NCI-H345 treated with DMSO at 0.1 percent for 48 hours (cell line): ENCODE measurements at regions not wholly inside any gene's neighbourhood (a gene's known extent, or its start where the extent isn't known, plus 50 kb on each side); places are given as distances from the start of the nearest gene placed in this dataset.
A peak's percentile ranks its signal among the peaks of the same experiment; 100 is the strongest.

Source experiments
- DNase-seq: peaks from one replicate; lab custom pipeline; 2025; ENCODE audit not compliant: unreplicated experiment; lab: John Stamatoyannopoulos, UW

DNA sequence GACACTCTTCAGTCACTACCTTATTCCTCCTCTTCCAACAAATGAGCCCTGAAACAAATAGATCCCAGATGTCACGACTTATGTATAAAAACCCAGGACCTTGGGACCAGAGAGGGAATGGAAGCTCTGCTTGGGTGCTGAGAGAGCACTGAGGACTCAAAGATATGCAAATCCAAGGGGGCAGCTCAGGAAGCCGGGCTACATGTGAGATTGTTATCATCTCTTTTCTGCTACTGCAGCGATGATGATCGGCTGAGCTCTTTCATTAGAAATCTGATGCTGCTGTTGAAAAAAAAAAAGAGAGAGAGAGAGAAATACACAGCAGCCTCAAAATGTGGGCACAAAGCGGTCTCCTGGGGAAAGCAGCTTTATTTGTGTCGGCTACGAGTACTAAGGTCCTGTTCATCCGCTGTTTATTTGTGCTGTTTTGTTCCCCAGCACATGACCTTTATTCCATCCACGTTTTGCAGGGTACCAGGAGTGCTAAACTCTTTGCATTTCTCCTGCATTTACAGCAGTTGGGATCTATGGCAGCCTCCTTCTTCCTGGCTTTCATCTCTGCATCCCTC, 120.2 kb downstream of the TRIM29 start:
- DNase-seq: no peak

DNA sequence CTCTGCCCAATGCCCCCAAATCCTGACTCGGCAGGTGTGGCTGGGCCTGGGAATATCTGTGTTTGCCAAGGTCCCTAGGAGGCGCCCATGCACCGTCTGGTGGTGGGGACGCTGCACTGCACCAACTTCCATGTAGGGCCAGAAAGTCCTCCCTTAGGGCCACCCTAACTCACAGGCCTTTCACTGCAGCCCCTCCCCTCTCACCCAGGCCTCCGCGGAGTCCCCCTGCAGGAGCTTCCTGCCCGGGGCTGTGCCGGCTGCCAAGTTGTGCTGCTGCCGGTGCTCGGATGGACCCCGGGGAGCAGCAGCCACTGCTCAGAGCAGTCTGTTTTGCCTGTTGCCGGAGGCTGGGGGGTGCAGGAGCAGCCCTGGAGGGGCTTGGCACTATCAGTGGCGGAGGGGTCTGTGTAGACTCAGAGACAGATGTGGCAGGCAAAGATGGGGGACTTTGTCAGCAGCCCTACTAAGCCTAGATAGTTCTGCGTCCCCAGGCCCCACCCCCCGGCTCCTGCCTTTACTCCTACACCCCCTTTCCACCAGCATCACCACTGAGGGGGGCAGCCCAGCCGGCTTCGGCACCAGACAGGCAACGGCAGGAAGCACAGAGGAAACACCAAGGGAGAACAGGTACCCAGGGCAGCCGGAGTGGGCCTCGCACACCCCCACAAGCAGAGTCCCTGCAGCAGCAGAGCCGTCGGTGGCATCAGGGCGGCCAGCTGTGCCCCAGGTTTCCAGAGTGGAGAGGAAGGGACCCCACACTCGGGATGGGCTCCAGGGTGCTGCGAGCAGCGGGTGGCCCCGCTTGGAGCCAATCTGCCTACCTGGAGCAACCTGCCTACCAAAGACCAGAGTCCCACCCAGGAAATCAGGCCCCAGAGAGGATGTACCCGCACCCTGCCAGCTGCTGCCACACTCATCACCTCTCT, 124.3 kb downstream of the TRIM29 start:
- DNase-seq: no peak

DNA sequence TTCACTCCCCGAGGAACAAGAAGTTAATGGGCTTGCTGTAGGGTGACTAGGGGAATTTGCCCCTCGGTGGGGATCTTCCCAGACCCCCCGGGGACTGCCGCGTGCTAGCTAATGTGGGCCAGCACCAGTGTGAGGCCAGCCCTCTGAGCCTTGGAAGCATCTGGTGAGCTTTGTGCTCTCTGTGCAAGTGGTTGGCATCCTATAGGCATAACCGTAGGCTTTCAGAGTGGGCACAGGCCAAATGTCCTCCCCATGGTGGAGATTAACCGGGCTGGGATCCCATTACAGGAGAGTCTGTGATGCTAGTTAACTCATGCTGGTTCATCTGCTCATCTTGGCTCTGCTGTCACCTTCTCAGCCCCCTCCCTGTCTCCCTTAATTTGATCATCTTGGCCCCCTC, 125.7 kb downstream of the TRIM29 start:
- no peak for DNase-seq

DNA sequence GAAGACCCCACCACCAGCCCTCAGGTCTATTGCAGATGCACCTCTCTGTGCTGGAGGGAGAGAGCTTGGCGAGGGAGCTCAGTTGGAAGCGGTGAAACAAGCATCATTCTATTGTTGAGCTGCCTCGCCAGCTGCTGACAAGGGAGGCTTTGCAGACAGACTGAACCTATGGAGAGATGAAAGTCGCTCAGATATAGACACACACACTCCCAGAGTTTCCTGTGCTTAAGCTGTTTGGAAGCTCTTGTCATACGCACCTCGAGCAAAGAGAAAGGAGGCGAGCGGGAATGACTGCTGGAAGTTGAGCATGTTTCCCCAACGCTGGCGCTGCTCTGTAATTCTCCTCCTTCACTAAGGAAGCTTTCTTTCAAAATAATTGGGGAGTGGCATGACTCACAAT, 126.1 kb downstream of the TRIM29 start:
- DNase-seq: no peak

DNA sequence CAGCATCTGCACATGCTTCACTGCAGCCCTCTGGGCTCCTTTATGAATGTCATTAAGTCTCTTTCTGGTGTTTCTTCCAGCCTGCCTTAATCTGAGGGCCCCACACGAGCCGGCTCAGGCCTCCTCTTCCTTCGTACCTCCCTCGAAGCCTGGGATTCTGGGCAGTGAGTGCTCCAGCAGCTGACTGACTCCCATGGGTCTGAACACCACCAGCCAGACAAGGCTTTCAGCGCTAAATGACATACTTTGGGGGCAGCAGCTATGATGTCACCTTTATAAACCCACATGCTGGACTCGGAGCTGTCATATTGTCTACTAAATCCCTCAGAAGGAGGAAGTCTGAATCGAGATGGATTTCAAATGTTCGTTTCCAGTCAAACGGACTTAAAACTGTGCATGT, 127.1 kb downstream of the TRIM29 start:
- no peak for DNase-seq

DNA sequence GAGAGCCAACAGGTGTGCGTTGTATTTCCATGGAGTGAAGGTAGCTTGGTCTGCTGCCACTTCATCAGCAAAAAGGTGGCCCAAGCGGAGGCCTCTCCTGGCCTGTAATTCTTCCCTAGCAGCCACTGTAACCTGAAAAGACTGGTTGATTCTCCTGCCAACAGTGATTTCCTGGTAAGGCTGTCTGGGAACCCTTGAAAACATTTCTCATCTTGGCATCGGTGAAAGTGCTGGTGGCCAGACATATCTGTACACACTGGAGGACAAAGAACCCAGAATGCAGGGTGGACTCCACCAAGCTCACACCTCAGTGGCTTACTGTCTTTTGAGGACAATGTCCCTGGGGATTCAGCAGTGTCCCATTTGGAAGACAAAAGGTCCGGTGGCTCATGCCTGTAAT, 128.0 kb downstream of the TRIM29 start:
- no peak for DNase-seq

DNA sequence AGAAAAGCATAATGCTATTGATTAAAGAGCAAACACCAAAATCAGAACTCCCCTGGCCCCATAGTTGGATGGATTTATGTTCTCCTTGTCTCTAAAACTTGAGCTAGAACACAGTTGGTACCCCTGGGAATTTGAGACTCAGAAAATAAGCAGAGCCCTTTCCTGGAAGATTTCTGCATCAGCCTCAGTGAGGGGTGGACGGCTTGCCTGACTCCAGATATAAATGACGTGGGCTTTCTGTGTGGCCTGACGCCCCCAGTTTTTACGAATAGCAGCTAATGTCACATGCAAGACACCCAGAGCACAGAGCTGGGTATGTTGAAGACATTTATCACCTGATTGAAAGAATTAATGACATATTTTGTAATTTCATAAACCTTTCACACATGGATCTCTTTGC, 130.8 kb downstream of the TRIM29 start:
- DNase-seq: no peak

DNA sequence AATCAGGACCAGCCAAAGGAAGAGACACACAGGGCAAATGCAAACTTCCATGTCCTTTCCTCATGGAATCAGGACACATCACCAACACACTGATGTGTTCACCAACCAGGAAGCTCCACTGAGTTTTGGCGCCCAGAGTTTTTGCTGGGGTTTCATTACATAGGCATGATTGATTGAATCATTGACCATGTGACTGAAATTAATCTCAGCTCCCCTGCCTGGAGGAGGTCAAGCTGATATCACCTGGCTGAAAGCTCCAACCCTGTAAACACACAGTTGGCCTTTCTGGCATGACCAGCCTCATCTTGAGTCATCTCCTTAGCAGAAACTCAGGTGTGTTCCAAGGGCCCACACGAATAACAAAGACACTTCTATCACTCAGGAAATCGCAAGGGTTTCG, 133.2 kb downstream of the TRIM29 start:
- no peak for DNase-seq

DNA sequence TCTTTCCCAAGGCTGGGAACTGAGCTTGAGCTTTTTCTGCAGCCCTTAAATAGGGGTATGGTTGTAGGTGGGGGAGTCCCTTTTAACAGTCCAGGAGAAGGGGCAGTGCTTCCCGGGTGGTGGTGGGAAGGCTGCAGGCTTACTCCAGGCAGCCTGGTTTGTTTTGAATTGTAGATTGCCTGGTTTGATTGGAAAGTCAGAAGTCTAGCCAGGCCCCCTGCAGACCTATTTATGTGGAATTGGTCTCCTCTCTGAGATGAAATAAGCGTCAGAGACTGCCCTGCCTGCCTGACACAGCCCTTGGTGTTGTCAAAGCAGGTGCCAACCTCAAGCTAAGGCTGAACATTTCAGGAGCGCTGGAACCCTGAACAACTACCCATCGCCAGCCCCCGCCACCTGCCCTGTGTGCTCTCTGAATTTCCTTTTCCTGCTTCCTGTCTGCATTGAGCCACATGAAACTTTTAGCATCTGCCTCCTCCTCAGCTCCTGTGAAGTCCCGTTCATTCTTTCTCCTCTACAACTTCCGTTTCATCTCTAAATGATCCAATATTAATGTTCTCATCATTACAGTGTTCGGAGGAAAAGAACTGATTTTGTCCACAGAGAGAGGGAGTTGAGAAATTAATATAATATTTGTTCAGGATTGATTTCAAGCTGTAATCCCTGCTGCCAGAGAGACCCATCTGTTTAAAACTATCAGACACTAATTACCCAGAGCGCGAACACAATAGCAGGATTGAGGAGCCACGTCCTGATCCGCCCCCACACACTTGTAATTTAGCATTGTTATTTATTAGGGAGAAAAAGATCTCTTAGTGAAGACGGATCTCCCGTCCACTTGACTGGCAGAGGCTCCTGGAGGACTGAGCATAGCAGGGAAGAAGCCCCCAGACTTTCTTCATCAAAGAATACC, 136.5 kb downstream of the TRIM29 start:
- DNase-seq: no peak

DNA sequence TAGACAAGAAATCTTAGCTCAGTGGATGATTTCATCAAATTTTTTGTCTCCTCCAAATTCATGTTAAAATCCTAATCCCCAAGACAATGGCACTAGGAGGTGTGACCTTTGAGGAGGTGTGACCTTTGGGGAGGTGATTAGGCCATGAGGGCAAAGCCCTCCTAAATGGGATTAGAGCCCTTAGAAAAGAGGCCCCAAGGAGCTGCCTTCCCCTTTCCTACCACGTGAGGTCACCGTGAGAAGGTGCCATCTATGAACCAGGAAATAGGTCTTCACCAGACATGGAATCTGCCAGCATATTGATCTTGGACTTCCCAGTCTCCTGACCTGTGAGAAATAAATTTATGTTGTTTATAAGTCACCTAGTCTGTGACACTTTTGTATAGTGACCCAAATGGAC, 138.7 kb downstream of the TRIM29 start:
- DNase-seq: no peak

DNA sequence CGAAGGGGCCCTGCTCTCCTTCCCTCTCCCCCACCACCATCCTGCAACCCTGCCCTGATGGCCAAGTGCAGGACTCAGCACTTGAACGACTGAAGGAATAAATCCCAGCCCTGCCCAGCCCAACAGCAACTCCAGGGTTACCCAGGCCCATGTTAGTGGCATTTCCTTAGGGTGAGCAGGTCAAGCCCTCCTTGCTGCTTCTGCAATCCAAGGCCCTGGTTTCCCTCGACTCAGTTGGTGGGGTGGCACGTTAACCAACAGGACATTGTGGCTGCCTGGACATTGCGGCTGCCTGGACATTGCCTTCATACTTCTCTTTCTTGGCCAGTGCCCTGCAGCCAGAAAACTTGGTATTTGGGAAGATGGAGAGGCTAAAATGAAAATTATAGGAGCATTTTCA, 141.4 kb downstream of the TRIM29 start:
- no peak for DNase-seq

DNA sequence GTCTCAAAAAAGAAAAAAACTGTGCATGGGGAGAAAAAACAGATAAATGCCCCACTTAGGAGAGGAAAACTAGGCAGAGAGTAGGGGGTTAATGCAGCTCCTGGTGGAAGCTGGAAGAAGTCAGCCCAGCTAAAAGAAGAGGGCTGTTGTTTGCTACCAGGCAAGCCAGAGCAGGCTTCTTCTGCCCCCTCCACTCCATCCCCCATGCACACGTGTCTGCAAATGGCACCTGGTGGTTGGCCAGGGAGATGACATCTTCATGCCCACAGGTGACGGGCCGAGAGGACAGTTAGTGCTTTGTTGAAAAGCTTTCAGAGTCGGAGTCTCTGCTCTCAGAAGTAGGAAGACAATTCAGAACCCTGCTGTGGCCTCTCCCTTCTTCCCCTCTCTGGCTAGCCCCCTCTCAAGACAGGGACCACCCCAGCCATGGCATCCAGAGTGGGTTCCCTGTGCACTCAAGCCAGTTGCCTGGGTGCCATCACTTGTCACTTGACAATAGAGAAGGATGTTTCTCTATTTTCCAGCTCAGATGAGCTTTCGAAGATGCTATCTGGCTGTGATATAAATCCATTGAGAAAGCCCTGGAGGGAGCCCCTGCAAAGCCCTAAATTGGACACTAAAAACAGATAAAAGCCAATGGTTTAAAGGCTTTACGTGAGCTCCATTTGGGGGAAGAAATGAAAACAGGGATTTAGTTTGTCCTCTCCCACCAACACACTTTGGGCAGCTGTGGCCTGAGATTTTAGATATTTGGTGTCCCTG, 142.0 kb downstream of the TRIM29 start:
- DNase-seq: no peak

DNA sequence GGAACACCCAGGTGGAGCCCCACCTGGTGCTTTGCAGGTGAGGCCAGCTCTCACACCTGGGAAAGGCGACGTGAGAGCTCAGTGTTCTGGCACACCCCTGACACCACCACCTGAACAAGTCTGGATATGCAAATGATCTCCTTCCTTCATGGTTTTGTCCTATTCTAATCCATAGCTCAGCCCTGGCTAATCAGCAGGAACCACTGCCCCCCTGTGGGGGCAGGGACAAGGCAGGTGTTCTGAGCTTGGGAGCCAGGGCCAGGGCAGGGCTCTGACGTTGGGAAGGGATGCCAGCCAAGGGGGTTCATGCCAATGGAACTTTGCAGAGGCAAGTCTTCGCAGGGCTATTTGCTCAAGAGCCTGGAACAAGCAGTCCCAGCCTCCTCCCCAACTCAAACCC, 144.2 kb downstream of the TRIM29 start:
- DNase-seq: peak; percentile 24

DNA sequence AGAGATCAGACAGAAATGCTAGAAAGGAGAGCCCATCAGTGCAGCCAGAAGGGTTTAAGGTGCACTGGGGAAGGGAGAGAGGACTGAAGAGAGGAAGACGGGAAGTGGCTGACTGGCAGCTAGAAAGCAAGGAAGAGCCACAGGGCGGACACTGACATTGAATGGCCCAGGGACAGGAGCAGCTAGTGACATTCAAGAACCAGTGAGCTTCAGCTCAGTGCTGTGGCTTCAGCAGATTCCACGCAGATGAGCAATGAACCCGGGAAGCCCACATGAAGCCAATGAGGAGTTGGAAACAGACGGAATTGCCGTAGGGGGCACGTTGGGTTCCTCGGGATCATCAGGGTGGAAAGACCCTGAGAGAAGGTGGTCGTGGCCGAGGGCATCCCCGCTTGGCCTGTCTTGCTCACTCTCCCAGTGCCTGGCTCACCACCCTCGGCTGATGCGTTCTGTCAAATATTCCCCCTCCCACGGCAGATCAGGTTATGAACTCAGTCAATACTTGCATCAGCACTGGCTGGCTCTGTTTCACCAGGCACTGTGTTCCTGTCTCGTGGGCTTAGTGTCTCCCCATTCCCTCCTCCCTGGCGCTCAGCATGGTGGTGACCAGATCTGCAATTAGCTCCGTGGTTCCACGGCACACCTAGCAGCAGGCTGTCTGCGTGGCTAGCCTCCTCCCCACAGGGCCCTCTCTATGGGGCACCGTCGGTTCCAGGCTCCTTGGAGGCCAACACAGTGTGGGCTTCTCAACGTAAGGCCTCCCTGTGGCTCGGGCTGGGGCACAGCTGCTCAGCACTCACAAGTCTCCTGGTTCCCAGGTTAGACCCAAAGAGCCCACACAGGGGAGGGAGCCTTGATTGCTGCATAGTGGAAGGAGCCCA, 145.5 kb downstream of the TRIM29 start:
- DNase-seq: no peak

DNA sequence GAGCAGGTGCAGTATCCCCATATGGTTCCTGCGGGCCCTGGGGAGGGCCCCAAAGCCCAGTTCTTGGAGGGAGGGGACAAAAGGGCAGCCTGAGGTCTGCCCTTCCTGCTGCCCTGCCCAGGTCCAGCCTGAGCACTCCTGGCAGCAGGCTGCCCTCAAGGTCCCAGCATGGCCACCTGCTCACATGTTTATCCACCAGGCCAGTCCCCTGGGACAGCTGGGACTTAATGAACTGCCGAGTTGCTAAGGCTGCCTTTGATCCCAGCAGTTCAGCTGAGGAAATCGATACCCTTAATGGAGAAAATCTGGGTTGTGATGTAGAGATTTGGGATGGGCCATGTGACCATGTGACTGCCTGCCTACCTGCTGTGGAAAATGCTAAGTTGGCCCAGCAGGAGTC, 146.2 kb downstream of the TRIM29 start:
- no peak for DNase-seq

DNA sequence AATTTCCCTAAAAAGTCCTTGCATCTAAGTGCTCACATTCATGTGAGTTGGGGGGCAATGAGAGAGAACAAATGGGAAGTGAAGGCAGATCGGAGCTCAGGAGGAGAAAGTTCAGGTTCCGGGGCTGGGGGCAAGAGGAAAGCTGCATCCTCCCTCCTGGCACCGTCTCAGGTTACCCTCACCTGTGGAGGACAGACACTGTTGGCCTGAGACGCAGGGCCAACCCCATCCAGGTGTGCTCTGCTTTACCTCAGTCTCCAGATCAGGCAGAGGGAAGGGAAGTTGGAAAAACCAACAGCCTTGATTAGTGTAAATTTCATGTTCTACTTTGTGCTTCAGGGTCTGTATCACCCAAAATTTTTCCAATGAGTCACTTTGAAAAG, 146.9 kb downstream of the TRIM29 start:
- DNase-seq: no peak

DNA sequence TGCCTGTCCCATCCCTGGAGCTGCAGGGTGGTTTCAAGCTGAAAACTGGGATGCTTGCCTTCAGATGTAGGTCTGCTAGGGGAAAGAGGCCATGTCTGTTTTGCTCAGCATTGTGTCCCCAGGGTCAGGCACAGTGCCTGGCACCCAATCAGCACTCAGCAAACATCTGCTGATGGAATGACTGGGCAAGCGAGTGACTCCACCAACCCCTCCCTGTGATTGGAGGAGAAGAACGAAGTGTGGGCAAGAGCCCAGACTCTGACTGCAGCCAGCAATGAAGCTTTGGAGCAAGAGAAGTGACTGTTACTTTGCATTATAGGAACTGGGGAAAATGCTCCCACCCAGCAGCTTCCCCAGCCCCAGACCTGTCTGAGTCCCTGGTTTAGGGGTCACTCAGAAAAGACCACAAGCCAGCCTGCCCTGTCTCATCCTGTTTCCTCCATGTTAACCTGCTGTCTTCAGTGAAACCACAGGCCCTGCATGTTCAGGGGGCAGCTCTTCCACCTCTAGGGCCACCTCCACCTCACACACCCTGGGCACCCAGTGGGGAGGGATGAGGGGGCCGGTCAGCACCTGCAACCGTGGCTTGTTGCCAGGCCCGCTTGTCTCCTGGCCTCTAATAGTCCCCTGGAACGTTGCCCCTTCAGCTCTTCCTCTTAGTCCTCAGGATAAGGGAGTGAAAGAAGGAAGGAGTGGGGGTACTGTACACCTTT, 147.4 kb downstream of the TRIM29 start:
- no peak for DNase-seq

DNA sequence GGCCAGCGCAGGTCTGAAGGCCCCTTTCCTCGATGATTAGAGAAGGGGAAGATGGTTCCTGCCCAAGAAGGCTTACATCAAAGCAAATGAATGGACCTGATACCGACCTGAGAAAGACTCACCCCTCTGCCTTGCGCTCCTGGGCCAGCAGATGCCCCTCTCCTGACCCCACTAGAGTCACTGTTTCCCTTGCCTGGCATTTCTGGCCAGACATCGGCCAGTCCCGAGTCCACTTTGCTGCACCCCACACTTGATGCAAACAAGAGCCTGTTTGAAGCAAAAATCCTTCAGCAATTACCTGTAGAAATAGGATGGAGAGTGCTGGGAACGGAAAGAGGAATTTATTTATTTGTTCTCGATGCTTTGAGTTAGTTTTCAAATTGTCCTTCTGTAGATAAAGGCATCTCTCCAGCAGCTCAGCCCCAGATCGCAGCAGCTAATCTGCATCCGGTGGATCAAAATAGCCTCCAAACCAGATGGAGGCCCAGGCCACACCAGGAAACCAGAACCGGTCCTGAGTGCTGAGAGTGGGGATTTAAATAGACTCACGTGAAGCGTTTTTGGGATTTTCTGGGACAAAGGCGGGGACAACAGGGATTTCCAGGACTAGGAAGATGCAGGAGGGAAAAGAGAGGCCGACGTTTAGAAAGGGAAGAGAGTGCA, 148.6 kb downstream of the TRIM29 start:
- no peak for DNase-seq

DNA sequence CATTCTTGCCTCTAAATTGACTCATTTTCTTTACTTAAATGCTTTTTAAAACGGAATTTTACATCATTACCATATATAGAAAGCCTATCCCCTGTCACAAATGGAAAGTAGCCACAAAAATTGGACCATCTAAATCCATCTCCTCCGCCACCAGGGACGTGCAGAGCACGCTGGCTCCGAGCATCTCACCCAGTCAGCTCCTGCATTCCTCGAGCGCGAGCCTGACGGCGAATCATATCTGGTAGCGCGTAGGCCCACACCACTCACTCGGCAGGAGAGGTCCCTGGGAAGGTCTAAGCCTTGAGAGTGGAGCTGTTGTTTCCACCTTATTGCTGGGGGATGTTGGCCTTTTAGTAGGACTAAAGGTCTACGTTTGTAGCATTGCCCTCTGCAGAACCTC, 152.4 kb downstream of the TRIM29 start:
- no peak for DNase-seq
